Pancreas (tissue), 10 donors: ENCODE measurements at regions not wholly inside any gene's neighbourhood (a gene's known extent, or its start where the extent isn't known, plus 50 kb on each side); places are given as distances from the start of the nearest gene placed in this dataset.

ENCODE experiments used
- ATAC-seq, 4 donors: fragments of 200-7000 bp; cut with Tn5 transposase; one replicate each; pipeline versions ENCODE4 v1.8.0 to v1.9.1; 2020; ENCODE audit warnings: mild to moderate bottlenecking in 4 of 4, moderate library complexity in 4 of 4
- DNase-seq, 6 donors: peaks; one replicate each; pipeline ENCODE4 v3.0.0-alpha.2; 2020
- FAIRE-seq: peaks from 2 replicates; lab custom pipeline; 2012; peaks lifted over from hg19 to GRCh38; lab: Jason Lieb, UNC
- H3K27ac ChIP-seq, 4 donors: fragments of 200-600 bp; sonication (generic); 1 replicate in 3 of 4; 2 replicates in 1 of 4; pipeline versions ENCODE4 v1.5.0 to v1.8.0; 2020
- H3K27me3 ChIP-seq, 4 donors: fragments of 200-600 bp; one replicate each; pipeline ENCODE4 v1.8.0; 2021
- H3K36me3 ChIP-seq, 3 donors: fragments of 200-600 bp; sonication (generic) in 1 of 3; one replicate each; pipeline versions ENCODE4 v1.5.0 to v1.8.0; 2020 to 2021
- H3K4me1 ChIP-seq, 3 donors: fragments of 200-600 bp; one replicate each; pipeline ENCODE4 v1.8.0; 2021
- H3K4me3 ChIP-seq, 4 donors: fragments of 200-600 bp; sonication (generic) in 2 of 4; one replicate each; pipeline versions ENCODE4 v1.5.0 to v1.8.0; 2020 to 2021
- H3K9me3 ChIP-seq, 4 donors: fragments of 200-600 bp; one replicate each; pipeline ENCODE4 v1.8.0; 2021
- CTCF ChIP-seq, 4 donors: fragments of 200-600 bp; sonication (generic) in 3 of 4; IDR thresholded peaks; one replicate each; pipeline versions ENCODE4 v1.5.0 to v1.8.0; 2021; ENCODE audit warnings: antibody characterized with exemption in 4 of 4
- WGBS, 2 donors: extraction: QIAGEN DNeasy Blood & Tissue Kit; methylation state at CpG; one replicate each; pipeline ENCODE4 v1.1.7; 2013; 5-methylcytosine and 5-hydroxymethylcytosine counted together
- intact Hi-C, 3 donors: fragments of 100-400 bp; cut with DNase I; formaldehyde crosslinking; loops; one replicate each; pipeline versions ENCODE4 v1.11.1 to v1.14.2; 2022
- donor health status: healthy with polysubstance abuse.
- donor health status: DM: no; HTN: no; CAD: no; lungs with moderate emphysema.
- donor health status: DM: no; HTN: no; CAD: no.
- donor health status: control.
- donor health status: control.
- donor health status: Bipolar disorder and iron deficiency.
- donor health status: DM: yes; HTN: yes; CAD: no.
- donor health status: DM: no; HTN: no; CAD: no.
- donor health status: DM: no; HTN: no; CAD: no.
- donor health status: DM: yes; HTN: yes; CAD: no.

GRCh38 chr19:31825134-31826094 lies 476.2 kb upstream of the TSHZ3 start:
- H3K4me1 ChIP-seq: no peaks in the 10 kb centered on the region
- no peak overlapping the region for H3K27ac ChIP-seq
- H3K4me3 ChIP-seq: no peak overlapping the region
- no peak for DNase-seq
- no peak for ATAC-seq
- FAIRE-seq: no peak
- no peak for TF ChIP-seq CTCF (IDR thresholded peaks at IDR 0.05)
- peaks cover 0 to 5% (median 0%) of the 10 kb centered on the region in 4 donors for H3K27me3 ChIP-seq
- no peaks in the 10 kb centered on the region for H3K36me3 ChIP-seq
- no peaks in the 10 kb centered on the region for H3K9me3 ChIP-seq
- intact Hi-C loops: no loop called here
- 42 to 50% methylated on average over 7 of the region's 7 CpGs for WGBS, 2 donors

- H3K27ac ChIP-seq: no peak overlapping the region
- 61% methylated on average over 4 of the region's 4 CpGs for WGBS, 2 donors
- no peak overlapping the region for H3K4me3 ChIP-seq
- intact Hi-C loops: no loop called here
- H3K4me1 ChIP-seq: no peaks in the 10 kb centered on the region
- no peak for FAIRE-seq
- no peak for DNase-seq
- H3K9me3 ChIP-seq: no peaks in the 10 kb centered on the region
- peaks cover 0 to 5% (median 0%) of the 10 kb centered on the region in 4 donors for H3K27me3 ChIP-seq
- no peak for ATAC-seq
- TF ChIP-seq CTCF (IDR thresholded peaks at IDR 0.05): no peak
- no peaks in the 10 kb centered on the region for H3K36me3 ChIP-seq
Observed at GRCh38 chr19:31826325-31826724, 477.1 kb upstream of the TSHZ3 start.

GRCh38 chr19:31831421-31832175 lies 482.4 kb upstream of the TSHZ3 start:
- WGBS, 2 donors: 30 to 37% methylated on average over 8 of the region's 8 CpGs
- Histone ChIP-seq H3K27ac (no peak overlapping the region), H3K36me3 (no peaks in the 10 kb centered on the region), H3K9me3 (no peaks in the 10 kb centered on the region), H3K4me3 (no peak overlapping the region), H3K4me1 (no peaks in the 10 kb centered on the region), H3K27me3 (peaks cover 0 to 3% (median 0%) of the 10 kb centered on the region in 4 donors)
- ATAC-seq: no peak
- no peak for FAIRE-seq
- no peak for DNase-seq
- TF ChIP-seq CTCF (IDR thresholded peaks at IDR 0.05): no peak
- intact Hi-C loops: no loop called here

GRCh38 chr19:31832176-31832548 lies 482.9 kb upstream of the TSHZ3 start:
- Histone ChIP-seq H3K27ac (no peak overlapping the region), H3K4me1 (no peaks in the 10 kb centered on the region), H3K9me3 (no peaks in the 10 kb centered on the region), H3K27me3 (peaks cover 0 to 3% (median 0%) of the 10 kb centered on the region in 4 donors), H3K36me3 (no peaks in the 10 kb centered on the region), H3K4me3 (no peak overlapping the region)
- intact Hi-C loops: no loop called here
- TF ChIP-seq CTCF (IDR thresholded peaks at IDR 0.05): no peak
- DNase-seq (no peak), ATAC-seq (no peak), FAIRE-seq (no peak)
- 52 to 57% methylated on average over 5 of the region's 5 CpGs for WGBS, 2 donors
